ENCODE measurements at regions not wholly inside any gene's neighbourhood (a gene's known extent, or its start where the extent isn't known, plus 50 kb on each side); places are given as distances from the start of the nearest gene placed in this dataset.

- Histone ChIP-seq H4K20me1 (ENCODE audit: insufficient read depth, low read length) (no peaks in the 10 kb centered on the region), H3K9ac (ENCODE audit: low read depth, low read length) (no peak overlapping the region), H2BK15ac (ENCODE audit: low read depth, low read length) (no peak overlapping the region), H3K56ac (ENCODE audit: extremely low read depth, insufficient read depth, low read length) (no peak overlapping the region), H2BK20ac (ENCODE audit: low read depth, low read length) (no peak overlapping the region), H3K27me3 (ENCODE audit: control insufficient read depth, insufficient read depth, low read length) (no peaks in the 10 kb centered on the region), H3K14ac (replicated peaks; ENCODE audit: low read depth, low read length) (no peak overlapping the region), H3K4me3 (ENCODE audit: insufficient read depth, low read depth, low read length) (no peak overlapping the region), H2BK5ac (ENCODE audit: low read depth, low read length, poor library complexity, severe bottlenecking) (no peak overlapping the region), H3K18ac (ENCODE audit: low read depth, low read length) (no peak overlapping the region), H4K5ac (ENCODE audit: low read depth, low read length) (no peak overlapping the region), H3K27ac (ENCODE audit: insufficient read depth, low read length) (no peak overlapping the region), H3K9me1 (ENCODE audit: insufficient read depth, low read length) (no peaks in the 10 kb centered on the region), H3K4ac (ENCODE audit: low read depth, low read length) (no peak overlapping the region), H4K91ac (ENCODE audit: insufficient read depth, low read depth, low read length) (no peak overlapping the region), H4K8ac (ENCODE audit: low read depth in 2 of 2, low read length in 2 of 2) (no peak overlapping the region), H2AK5ac (ENCODE audit: low read depth, low read length) (no peak overlapping the region), H3K9me3 (ENCODE audit: control insufficient read depth, insufficient read depth, low read length) (peaks cover 73% of the 10 kb centered on the region), H3K79me1 (ENCODE audit: low read depth in 1 of 2, low read length in 2 of 2) (no peaks in the 10 kb centered on the region), H3K36me3 (ENCODE audit: control insufficient read depth, insufficient read depth, low read length) (no peaks in the 10 kb centered on the region), H3K23ac (ENCODE audit: low read depth, low read length) (no peak overlapping the region), H2AK9ac (replicated peaks; ENCODE audit: low read depth, low read length, poor library complexity) (no peak overlapping the region), H2BK120ac (ENCODE audit: low read depth, low read length) (no peak overlapping the region), H2AFZ (replicated peaks; ENCODE audit: low read length, poor library complexity) (no peak overlapping the region), H3K4me2 (ENCODE audit: low read depth, low read length) (no peak overlapping the region), H3K4me1 (ENCODE audit: control insufficient read depth, insufficient read depth, low read length) (no peaks in the 10 kb centered on the region)
- WGBS, 2 experiments (ENCODE audit: extremely low coverage in 2 of 2, insufficient read length in 1 of 2) = 48% methylated on average over 4 of the region's 22 CpGs; no CpG with 5 or more reads in 1 of the 2 experiments
- intact Hi-C loops (cut with micrococcal nuclease) = no loop called here
- BruUV-seq (replicated peaks) = no TSS peak
- dilution Hi-C loops (cut with HindIII; ENCODE audit: low sequenced_read_pairs, unreplicated experiment) = no loop called here
- ChIA-PET CTCF (no interaction called here), POLR2A (ENCODE audit: unreplicated experiment) (no interaction called here)
- ATAC-seq (ENCODE audit: low read depth) = no peak
- no peak for DNase-seq
- in situ Hi-C loops (cut with MboI; ENCODE audit: low sequenced_read_pairs) = no loop called here
- TF ChIP-seq RAD21 (IDR thresholded peaks at IDR 0.05; ENCODE audit: low read length) = no peak
- TF ChIP-seq CHD1 (IDR thresholded peaks at IDR 0.05; ENCODE audit: low read depth, low read length) = no peak
- no peak for TF ChIP-seq MAFK (IDR thresholded peaks at IDR 0.05; ENCODE audit: low read depth, low read length)
- no peak for TF ChIP-seq RCOR1 (IDR thresholded peaks at IDR 0.05; ENCODE audit: insufficient replicate concordance, low read length)
- no peak for TF ChIP-seq CTCF (conservative IDR thresholded peaks at IDR 0.05; ENCODE audit: low read depth, low read length)
- TF ChIP-seq, protein P1, sequence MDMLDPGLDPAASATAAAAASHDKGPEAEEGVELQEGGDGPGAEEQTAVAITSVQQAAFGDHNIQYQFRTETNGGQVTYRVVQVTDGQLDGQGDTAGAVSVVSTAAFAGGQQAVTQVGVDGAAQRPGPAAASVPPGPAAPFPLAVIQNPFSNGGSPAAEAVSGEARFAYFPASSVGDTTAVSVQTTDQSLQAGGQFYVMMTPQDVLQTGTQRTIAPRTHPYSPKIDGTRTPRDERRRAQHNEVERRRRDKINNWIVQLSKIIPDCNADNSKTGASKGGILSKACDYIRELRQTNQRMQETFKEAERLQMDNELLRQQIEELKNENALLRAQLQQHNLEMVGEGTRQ (IDR thresholded peaks at IDR 0.05; ENCODE audit: low read depth, low read length) = no peak
- no peak for TF ChIP-seq RFX5 (IDR thresholded peaks at IDR 0.05; ENCODE audit: low read depth, low read length)
- no peak for TF ChIP-seq BHLHE40 (IDR thresholded peaks at IDR 0.05; ENCODE audit: low read depth, low read length)
- TF ChIP-seq MXI1 (IDR thresholded peaks at IDR 0.05; ENCODE audit: borderline replicate concordance, low read depth, low read length) = no peak
- no peak for TF ChIP-seq MAZ (IDR thresholded peaks at IDR 0.05; ENCODE audit: borderline replicate concordance, low read depth, low read length)
- TF ChIP-seq POLR2A (IDR thresholded peaks at IDR 0.05; ENCODE audit: low read depth, low read length) = no peak
- TF ChIP-seq NFE2L2 (IDR thresholded peaks at IDR 0.05; ENCODE audit: low read depth, low read length) = no peak
These were observed 457.7 kb downstream of the BRD1 start for GRCh38 chr22:49369726-49370626.

All from IMR-90 (cell line).